SK-MEL-5 (cell line): ENCODE measurements at regions not wholly inside any gene's neighbourhood (a gene's known extent, or its start where the extent isn't known, plus 50 kb on each side); places are given as distances from the start of the nearest gene placed in this dataset.

Experiments used
- DNase-seq: peaks from one replicate; pipeline ENCODE4 v3.0.0-alpha.2; 2016; ENCODE audit warnings: low read depth, low spot score
- in situ Hi-C: cut with HindIII; loops from 2 replicates; pipeline ENCODE4 v1.10.0; 2016; ENCODE audit warnings: low sequenced_read_pairs, high pct_unique_total_duplicates, low pct_unique_long_range_greater_than_20kb

DNA sequence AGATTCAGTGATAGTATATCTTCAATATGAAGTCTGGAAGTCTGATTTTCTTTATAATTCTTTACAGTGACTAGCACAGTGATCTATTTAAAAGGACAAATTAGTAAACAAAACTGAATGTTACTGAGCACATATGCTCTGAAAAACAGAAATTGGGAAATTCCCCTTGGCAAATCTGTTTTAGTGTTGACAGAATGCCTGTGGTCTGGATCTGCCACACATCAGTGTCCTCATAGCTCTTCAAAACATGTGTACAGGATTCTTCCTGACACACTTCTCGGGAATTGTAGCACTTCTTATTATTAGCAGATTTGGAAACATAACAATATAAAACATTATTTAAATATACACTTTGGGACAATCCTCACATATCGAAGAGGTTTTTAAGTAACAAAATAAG lies 354.3 kb downstream of the COL12A1 start:
- DNase-seq = no peak
- in situ Hi-C loops = no loop called here

DNA sequence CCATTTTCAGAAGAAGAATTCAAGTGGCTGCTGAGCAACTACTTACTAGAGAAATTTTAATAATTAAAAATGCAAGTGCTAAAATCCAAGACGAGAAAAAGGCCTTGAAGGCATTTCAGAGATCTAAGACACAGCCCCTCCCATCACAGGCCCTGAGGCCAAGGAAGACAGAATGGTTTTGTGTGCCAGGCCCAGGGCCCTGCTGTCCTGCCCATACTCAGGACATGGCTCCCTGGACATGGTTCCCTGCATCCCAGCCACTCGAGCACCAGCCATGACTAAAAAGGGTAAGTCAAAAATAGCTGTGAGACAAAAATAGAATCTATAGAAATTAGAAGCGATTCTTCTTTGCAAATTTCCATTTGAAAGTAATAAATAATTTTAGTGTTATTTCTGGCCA lies 364.9 kb downstream of the COL12A1 start:
- in situ Hi-C loops = no loop called here
- no peak for DNase-seq

DNA sequence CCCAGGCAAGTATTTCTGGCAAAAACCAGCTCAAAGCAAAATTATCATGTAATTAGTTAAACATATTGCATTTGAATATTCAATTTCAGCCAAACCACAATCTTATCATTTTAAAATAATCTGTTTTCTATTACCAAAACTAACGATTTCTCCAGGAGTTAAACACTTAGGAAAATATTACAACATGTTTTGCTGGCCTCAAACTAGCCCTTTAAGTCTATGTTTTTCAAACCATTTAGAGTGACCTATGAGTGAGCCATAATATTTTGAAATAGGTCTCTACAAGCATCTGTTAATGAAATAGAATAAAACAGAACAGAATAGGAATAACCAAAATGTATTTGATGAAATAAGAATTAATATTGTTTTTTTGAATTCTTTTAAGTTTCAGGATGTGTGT lies 370.9 kb downstream of the COL12A1 start:
- in situ Hi-C loops = no loop called here
- no peak for DNase-seq

DNA sequence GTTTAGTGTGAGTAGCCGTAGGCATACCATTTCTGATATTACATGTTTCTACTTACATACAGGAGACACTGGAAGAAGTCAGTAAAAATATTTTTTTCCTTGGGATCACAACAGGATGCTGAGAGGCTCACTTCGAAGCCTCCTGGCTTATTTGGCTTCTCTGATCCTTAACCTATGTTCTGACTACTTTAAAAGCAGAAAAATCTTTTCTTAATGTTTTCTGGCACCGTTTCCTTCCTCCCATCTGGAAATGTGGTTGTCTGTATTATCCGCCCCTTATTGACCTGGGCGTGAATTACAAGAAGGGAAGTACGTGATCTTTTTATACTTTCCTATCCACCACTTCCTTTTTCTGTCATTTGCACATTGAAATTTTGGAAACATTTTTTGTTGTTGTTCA lies 379.6 kb downstream of the COL12A1 start:
- no peak for DNase-seq
- in situ Hi-C loops = no loop called here

DNA sequence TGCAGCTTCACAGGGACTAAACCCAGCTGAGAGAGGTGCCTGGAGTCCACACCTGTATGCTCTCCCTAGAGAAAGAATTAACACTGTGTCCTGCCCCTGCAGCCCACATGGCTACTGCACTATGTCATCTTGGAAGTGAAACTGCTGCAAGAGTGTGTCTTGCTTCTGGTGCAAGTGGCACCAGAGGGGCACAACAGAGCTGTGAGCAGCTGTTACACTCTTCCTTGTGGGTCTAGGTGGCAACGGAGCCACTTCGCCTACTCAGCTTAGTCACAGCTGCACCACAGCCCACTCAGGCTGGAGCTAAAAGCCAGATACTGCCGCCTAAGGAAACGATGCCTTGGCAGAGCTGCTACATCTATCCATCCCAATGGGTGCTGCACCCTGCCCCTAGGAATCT lies 391.4 kb downstream of the COL12A1 start:
- DNase-seq = no peak
- in situ Hi-C loops = no loop called here

DNA sequence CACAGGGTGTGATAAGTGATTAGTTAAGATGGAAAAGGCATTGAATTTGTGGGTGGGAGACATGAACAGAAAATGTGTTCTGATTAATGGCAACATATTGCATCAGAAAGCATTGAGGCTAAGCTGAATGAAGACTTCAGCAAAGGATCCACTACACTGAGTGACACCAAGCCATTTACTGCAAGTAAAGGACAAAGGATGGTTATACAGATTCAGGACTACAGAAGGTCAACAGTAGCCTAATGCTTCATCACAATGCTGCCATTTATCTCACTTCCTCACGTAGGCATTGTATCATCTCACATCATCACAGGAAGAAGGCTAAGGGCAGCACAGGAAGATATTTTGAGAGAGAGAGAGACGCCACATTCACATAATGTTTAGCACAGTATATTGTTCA lies 398.2 kb downstream of the COL12A1 start:
- DNase-seq = peak; percentile 57
- in situ Hi-C loops = no loop called here

DNA sequence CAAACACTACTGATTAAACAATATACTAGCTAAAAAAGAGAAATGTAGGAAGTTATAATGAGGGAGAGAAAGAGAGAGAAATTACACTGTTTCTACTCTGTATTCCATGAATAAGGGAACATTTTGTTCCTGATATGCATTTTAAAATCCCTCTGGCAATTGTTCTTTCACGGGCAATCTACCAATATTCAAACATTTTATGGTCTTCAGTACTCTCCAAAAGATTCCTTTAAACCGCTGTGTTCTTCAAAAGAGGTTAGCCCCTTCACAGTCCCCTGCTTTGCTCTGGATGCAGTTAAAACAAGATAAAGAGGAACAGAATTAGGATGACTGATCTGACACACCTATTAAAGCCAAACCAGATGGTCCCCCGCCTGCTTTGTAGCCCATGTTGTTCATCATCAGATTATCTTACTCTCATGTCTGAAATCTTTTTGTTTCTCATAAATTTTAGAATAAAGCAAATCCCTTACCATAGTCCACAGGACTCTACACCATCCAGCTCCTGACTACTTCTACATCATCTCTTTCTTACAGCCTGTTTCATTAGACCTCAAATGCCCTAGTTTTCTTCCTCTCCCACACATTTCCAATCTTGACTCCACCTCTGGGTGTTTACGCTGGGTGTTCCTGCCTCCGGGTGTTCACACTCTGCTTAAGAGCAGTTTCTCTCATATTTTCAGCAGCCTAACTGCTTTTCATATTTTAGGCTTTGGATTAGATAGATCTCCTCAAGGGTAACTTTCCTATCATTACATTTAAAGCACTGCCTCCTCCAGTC lies 399.7 kb downstream of the COL12A1 start:
- in situ Hi-C loops = no loop called here
- no peak for DNase-seq

DNA sequence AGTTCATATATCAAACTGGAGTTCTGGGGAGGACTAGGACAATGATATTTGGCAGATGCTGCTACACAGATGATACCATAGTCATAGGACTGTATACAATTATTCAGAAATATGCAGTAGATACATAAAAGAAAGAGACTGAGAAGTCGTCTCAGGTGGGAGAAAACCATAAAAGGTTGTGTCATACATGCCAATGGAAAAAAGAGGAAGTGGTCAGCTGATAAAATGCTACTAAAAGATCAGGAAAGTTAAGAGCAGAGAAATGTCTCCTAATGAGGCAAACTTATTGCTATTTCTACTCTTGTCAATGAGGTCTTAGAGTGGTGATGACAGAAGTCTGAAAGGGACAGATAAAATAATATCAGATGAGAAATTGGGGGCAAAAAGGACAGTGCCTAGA lies 407.6 kb downstream of the COL12A1 start:
- in situ Hi-C loops = no loop called here
- DNase-seq = no peak

DNA sequence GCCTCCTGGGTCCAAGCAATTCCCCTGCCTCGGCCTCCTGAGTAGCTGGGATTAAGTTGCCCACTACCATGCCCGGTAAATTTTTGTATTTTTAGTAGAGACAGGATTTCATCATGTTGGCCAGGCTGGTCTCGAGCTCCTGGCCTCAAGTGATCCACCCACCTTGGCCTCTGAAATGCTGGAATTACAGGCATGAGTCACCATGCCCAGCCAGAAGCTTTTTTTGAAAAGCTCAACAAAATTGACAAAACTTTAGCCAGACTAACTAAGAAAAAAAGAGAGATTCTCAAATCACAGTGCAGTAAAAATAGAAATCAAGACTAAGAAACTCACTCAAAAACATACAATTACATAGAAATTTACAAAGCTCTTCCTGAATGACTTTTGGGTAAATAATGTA lies 420.6 kb downstream of the COL12A1 start:
- in situ Hi-C loops = no loop called here
- DNase-seq = no peak

DNA sequence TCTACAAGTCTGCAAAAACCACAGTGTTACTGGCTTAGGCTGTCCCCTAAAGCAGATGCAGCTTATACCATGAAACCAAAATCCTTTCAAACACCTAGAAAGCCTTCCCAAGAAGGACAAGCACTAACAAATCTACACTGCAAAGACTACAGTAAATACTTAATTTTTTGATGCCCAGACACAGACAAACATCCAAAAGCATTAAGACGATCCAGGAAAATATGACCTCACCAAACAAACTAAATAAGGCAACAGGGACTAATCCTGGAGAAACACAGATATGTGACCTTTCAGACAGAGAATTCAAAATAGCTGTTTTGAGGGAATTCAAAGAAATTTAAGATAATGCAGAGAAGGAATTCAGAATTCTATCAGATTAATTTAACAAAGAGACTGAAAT lies 423.5 kb downstream of the COL12A1 start:
- in situ Hi-C loops = no loop called here
- DNase-seq = no peak

DNA sequence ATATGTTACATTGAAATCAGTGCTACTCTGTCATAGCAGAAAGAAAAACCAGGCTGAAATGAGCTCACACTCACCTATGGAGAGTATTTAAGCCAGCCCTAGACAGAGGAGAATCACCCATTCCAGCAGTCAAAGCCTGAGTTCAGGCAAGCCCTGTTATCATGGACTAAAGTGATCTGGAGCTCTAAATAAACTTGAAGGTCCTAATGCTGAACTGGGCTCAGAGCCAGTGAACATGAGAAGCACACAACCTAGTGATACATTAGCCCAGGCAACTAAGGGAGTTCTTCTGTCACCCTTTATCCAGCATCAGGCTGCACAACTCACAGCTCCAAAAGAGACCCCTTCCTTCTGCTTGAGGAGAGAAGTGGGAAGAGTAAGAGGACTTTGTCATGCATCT lies 425.0 kb downstream of the COL12A1 start:
- in situ Hi-C loops = no loop called here
- DNase-seq = no peak

DNA sequence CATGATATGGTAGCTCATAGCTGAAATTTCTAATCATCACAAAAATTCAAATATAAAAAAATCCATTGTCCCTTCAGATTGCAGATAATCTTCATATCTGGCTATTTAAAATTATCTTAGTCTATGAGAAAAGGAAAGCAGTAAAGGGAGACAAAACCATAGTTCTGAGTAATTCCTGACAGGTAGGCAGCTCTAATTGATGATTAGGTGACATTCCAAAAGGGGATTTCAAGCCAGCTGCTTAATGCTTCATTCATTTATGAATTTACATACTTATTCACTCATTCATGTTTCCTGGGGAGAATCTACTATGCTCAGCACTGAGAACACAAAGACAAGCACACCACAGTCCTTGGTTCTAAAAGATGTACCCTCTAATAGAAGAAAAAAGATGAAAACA lies 437.1 kb downstream of the COL12A1 start:
- in situ Hi-C loops = no loop called here

DNA sequence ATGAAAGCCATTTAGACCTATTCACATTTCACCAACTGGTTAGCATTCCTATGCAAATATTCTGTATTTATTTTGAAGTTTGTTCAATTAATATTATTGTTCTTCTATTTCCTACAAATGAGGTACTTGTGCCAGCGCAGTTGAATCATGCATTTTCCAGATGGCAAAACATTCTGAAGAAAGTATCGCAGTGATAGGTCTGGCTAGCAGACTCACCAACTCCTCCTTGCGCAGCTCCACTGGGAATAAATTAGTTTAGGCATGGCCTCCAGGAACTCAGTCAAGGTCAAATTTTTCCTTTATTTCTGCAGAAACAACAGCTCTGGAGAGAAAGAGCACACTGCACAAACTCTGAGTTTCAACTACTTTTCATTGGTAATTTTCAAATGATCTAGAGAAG lies 437.7 kb downstream of the COL12A1 start:
- in situ Hi-C loops = no loop called here
- DNase-seq = no peak

More for the DNA sequence above, 437.1 kb downstream of the COL12A1 start:
- DNase-seq = no peak

DNA sequence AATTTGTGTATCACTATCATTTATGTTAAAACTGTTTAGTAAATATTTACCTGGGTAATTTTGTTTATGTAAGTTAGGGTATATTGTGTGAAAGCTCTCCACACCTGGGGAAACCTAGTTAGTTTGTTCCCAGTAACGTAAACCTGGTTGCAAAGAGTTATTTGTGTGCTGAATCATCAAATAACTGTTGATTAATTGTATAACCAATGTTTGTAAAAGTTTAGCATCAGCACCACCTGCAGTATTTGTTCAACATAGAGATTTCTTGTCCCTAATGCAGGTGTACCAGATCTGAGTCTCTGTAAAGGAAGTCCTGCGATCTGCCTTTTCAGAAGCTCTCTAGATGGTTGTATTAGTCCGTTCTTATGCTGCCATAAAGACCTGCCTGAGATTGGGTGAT lies 440.4 kb downstream of the COL12A1 start:
- DNase-seq = no peak
- in situ Hi-C loops = no loop called here

DNA sequence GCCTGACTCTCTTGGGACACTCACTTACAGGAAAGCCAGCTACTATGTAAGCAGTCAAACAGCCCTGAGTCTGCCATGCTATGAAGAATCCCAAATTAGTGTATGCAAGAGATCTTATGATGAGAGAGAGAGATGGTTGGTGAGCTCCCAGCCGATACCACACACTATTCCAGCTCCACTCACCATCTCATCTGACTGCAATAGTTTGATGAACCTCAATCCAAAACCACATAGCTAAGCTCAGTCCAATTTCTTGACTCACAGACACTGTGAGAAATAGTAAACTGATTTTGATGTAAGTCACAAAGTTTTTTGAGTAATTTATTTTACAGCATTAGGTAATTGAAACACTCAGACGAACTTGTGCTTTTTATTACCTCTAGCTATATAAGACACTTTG lies 441.4 kb downstream of the COL12A1 start:
- DNase-seq = no peak
- in situ Hi-C loops = no loop called here

DNA sequence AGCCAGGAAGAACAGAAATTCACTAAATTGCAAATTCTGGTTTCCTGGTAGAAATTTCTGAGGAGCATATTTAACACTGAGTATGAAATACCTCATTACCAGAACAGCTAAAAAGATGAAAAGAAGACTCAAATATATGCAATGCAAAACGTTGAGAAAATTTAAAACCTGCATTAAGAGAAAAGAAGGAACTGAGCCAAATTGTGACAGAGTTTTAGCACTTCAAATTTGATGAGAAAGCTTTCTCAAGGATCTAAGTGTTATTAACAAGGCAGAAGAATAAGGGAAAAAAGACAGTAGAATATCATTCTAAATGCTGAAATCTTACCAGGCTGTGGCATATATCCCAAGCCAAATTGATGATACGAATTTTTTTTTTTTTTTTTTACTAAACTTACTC lies 443.0 kb downstream of the COL12A1 start:
- DNase-seq = no peak
- in situ Hi-C loops = no loop called here

DNA sequence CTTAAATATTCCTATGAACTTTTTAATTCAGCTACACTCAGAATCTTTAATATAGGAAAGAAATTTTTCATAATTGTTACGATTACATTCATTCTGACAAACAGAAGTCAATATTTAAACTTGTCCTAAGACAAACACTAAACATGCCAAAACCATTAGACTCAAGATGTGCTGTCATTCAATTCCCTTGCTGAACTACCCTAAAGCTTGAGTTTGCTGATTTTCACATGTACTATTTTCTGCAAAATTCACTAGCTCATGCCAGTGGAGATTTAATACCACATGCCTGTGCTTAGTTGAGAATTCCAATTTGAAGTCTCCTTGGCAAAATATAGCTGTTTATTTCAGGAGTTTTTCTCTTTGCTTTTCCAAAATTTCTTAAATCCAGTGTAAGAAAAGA lies 448.0 kb downstream of the COL12A1 start:
- in situ Hi-C loops = no loop called here
- DNase-seq = no peak

DNA sequence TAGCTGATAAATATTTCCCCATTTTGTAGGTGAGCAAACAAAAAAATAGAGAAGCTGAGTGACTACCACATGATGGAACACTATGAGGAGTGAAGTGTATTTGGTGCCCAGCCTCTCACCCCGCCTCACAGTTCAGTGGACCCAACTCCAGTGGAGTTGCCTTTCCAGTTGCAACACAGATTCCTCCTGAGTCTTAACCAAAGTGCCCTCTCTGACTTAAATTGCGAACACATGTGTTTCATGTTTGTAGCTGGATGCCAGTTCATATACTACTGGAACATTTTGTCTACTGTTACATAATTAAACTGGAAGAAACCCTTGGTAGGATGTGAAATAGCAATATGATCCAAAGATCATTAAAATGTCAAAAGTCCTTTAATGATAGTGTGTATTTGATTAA lies 448.9 kb downstream of the COL12A1 start:
- in situ Hi-C loops = no loop called here
- no peak for DNase-seq

DNA sequence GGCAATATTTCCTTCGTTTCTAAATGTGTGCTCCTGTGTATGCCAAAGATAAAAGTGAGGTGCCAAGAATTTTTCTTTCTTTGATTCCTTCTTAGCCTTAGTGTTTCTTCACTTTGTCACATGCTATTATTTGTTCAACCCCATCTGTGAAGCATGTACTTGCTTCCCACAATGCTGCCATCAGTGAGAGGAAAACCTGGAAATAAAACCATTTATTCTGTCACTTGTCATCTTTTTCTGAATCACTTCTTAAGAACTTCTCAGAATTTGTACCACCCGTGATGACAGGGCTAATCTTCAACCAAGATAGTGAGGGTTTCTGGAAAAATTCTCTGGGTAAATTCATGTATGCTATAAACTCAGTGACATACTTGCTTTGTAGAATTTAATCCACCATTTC lies 450.1 kb downstream of the COL12A1 start:
- DNase-seq = no peak
- in situ Hi-C loops = no loop called here

DNA sequence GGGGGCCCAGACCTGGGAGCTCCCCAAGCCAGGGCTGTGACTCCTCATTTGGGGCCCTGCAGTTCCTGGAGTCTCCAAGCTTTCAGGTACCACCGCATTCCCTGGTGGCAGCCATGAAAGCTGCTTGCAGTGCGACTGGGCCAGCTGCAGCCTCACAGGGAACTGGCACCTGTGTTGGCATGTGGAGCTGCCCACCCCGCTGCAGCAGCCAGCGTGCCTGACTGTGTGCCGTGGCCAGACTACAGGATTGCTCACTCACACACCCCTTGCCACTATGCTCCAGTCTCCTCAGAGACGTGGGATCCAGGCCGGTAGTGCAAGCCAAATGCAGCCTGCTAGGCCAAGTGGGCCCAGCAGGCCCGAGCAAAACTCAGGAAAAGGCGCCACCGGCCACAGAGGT lies 450.7 kb downstream of the COL12A1 start:
- in situ Hi-C loops = no loop called here

More for the DNA sequence above, 450.7 kb downstream of the COL12A1 start:
- no peak for DNase-seq
